Kidney epithelial cell (primary cell): ENCODE measurements at regions not wholly inside any gene's neighbourhood (a gene's known extent, or its start where the extent isn't known, plus 50 kb on each side); places are given as distances from the start of the nearest gene placed in this dataset.

Experiments
- DNase-seq: peaks from one replicate; pipeline ENCODE4 v3.0.0-alpha.2; 2010; ENCODE audit warnings: low read depth
- H3K27me3 ChIP-seq: 2 replicates; pipeline ENCODE4 v1.6.0; 2011; ENCODE audit warnings: low read length; ENCODE audit not compliant: control insufficient read depth, insufficient read depth
- H3K36me3 ChIP-seq: 2 replicates; pipeline ENCODE4 v1.5.1; 2011; ENCODE audit warnings: low read length; ENCODE audit not compliant: control insufficient read depth, insufficient read depth
- H3K4me3 ChIP-seq: 2 replicates; pipeline ENCODE4 v1.5.1; 2011; ENCODE audit warnings: low read depth, mild to moderate bottlenecking, control low read depth, low read length
- CTCF ChIP-seq: IDR thresholded peaks from 2 replicates; pipeline ENCODE4 v1.5.1; 2011; ENCODE audit warnings: mild to moderate bottlenecking, moderate library complexity, low read length, control low read depth, inconsistent platforms; ENCODE audit not compliant: insufficient read depth, poor library complexity, severe bottlenecking

GRCh38 chr7:155965010-155965409 is 152.7 kb upstream of the SHH start:
- no peaks in the 10 kb centered on the region for H3K27me3 ChIP-seq
- TF ChIP-seq CTCF = no peak
- no peaks in the 10 kb centered on the region for H3K36me3 ChIP-seq
- no peak overlapping the region for H3K4me3 ChIP-seq
- no peak for DNase-seq

GRCh38 chr7:155964543-155964942 is 152.3 kb upstream of the SHH start:
- H3K4me3 ChIP-seq = no peak overlapping the region
- no peak for DNase-seq
- H3K36me3 ChIP-seq = no peaks in the 10 kb centered on the region
- no peak for TF ChIP-seq CTCF
- H3K27me3 ChIP-seq = no peaks in the 10 kb centered on the region

GRCh38 chr7:155963771-155964195 is 151.5 kb upstream of the SHH start:
- no peak for TF ChIP-seq CTCF
- no peak for DNase-seq
- no peaks in the 10 kb centered on the region for H3K36me3 ChIP-seq
- no peaks in the 10 kb centered on the region for H3K27me3 ChIP-seq
- H3K4me3 ChIP-seq = no peak overlapping the region

GRCh38 chr7:155963356-155963755 is 151.1 kb upstream of the SHH start:
- TF ChIP-seq CTCF = no peak
- Histone ChIP-seq H3K27me3 (no peaks in the 10 kb centered on the region), H3K4me3 (no peak overlapping the region), H3K36me3 (no peaks in the 10 kb centered on the region)
- no peak for DNase-seq

GRCh38 chr7:155962968-155963300 is 150.7 kb upstream of the SHH start:
- no peak for TF ChIP-seq CTCF
- no peaks in the 10 kb centered on the region for H3K36me3 ChIP-seq
- no peak for DNase-seq

GRCh38 chr7:155962191-155962967 is 150.1 kb upstream of the SHH start:
- H3K36me3 ChIP-seq = no peaks in the 10 kb centered on the region
- no peak overlapping the region for H3K4me3 ChIP-seq
- TF ChIP-seq CTCF = no peak
- no peaks in the 10 kb centered on the region for H3K27me3 ChIP-seq
- peak; percentile 84 for DNase-seq

More at GRCh38 chr7:155962968-155963300, 150.7 kb upstream of the SHH start:
- no peaks in the 10 kb centered on the region for H3K27me3 ChIP-seq
- H3K4me3 ChIP-seq = no peak overlapping the region
